Muscle of back (tissue), 3 donors: ENCODE measurements at regions not wholly inside any gene's neighbourhood (a gene's known extent, or its start where the extent isn't known, plus 50 kb on each side); places are given as distances from the start of the nearest gene placed in this dataset.

ENCODE experiments used
- DNase-seq, 3 donors: peaks; one replicate each; pipeline versions ENCODE4 v3.0.0 to v3.0.0-alpha.2; 2013

DNA sequence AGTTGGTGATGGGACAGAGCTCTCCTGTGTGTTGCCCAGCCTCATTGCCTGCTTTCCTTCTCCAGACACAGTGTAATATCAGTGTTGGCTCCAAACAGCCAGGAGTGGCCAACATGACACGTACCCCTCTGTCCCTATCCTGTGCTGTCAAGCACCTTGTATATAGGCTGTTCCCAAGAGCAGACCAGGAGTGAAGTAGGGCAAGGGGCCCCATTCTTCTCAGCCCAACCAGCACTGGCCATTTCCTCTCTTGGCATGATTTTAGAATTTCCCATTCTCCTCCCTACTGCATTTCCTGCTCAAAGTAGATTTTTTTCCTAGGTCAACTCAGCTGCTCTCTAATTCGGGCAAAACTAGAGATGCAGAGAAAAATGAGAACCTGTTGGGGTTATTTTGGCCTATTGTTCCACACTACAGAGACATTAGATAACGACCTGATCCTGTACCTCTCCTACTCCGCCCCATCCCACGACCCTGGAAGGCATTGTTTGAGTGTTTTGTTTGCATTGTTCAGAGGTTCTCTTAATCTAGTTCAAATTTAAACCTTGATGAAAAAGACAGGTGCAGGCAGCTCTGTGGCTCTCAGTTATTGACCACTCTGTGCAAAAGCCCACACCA is 95.6 kb downstream of the RASSF10 start:
- DNase-seq: no peak

- DNase-seq: peak in 2 of 3 donors; percentile 34 to 44
Observed at GRCh38 chr11:13105237-13105844, 96.2 kb downstream of the RASSF10 start.

DNA sequence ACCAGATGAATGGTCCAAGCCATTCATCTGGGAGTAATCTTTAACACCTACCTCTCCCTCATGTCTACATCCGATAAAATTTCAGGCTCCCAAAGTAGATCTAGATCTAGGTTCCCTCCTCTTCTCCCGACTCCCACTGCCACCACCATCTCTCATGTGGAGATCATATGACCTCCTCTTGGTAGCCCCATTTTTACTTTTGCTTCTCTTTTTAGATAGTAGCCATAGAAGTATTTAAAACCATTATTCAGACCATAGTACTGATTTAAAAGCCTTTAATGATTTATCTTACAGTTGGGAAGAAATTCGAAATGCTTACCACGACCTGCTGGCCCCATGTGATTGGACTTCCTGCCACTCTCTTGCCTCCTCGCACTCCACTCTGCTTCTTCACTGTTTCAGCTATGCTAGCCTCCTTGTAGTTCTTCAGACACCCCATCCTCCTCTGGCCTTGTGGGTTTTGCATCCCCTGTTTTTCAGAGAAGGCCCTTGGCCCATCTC is 98.5 kb downstream of the RASSF10 start:
- no peak for DNase-seq

GRCh38 chr11:13108416-13108815 is 99.3 kb downstream of the RASSF10 start:
- DNase-seq: no peak

GRCh38 chr11:13109616-13110015 is 100.5 kb downstream of the RASSF10 start:
- no peak for DNase-seq

DNA sequence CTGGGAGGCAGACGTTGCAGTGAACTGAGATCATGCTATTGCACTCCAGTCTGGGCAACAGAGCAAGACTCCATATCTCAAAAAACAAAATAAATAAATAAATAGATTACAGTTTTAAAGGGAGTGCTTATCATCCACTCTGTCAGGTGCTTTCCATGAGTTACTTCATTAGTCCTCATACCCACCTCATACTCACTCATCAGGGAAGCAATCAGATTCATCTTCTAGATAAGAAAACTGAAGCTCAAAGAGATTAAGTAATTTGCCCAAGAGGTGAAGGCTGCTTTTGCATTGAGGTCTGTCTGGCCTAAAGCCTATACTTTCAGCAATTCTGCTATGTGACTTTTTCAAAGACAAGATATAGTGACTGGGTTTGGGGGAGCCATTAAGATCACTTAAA is 101.0 kb downstream of the RASSF10 start:
- no peak for DNase-seq

GRCh38 chr11:13110929-13111812 is 102.1 kb downstream of the RASSF10 start:
- peak in 2 of 3 donors; percentile 23 to 51 for DNase-seq

- no peak for DNase-seq
Observed at GRCh38 chr11:13111813-13112130, 102.7 kb downstream of the RASSF10 start.

GRCh38 chr11:13114566-13115379 is 105.7 kb downstream of the RASSF10 start:
- DNase-seq: no peak

DNA sequence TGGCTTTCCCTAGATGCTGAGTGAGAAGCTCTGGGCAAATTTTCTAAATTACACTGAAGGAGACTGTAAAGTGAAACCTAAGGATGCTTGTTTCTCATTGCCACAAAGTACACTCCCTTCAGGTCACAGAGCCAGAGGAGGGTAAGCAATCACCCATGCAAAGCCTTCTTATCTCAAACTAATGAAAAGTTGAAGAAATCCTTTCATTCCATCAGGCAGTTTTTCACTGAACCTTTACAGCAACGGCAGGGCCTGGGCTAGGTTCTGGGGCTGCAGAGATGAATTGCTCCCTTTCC is 106.2 kb downstream of the RASSF10 start:
- DNase-seq: no peak

DNA sequence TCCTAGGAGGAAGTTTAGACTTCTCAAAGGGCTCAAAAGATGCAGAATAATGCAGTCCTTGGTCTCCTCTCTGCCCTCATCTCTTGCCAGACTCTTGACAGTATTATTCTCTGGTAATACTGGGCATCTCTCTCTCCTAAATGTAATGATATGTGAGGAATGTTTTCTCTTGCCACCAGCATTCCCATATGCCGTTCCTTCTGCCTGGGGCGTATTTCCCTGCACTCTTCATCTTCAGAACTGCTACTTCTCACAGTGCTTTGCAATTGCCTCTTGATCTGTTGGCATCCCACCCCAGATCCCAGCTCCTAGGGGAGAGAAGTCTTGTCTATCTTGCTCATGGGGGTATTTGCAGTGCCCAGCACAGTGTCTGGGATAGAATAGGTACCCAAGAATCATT is 107.4 kb downstream of the RASSF10 start:
- DNase-seq: no peak

DNA sequence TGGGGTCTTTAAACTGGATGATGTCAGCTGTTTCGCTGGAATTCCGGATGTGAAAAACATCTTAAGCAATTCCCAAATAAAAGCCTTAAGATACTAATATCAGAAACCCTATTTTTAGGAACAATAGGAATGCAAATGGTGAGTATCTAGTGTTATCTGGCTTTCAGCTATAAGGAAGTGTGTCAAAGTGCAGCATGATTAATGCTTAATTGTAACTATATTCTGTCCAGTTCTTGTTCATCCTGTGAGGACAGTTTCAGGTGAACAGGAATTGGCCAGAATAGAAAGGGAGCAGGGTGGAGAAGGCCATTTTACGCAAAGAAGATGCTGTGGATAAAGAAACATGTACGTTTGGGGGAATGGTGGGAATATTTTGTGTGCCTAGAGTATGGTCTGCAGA is 108.2 kb downstream of the RASSF10 start:
- no peak for DNase-seq

GRCh38 chr11:13118194-13118593 is 109.1 kb downstream of the RASSF10 start:
- peak in 1 of 3 donors; percentile 84 for DNase-seq

- no peak for DNase-seq
Observed at GRCh38 chr11:13118650-13119049, 109.5 kb downstream of the RASSF10 start.

DNA sequence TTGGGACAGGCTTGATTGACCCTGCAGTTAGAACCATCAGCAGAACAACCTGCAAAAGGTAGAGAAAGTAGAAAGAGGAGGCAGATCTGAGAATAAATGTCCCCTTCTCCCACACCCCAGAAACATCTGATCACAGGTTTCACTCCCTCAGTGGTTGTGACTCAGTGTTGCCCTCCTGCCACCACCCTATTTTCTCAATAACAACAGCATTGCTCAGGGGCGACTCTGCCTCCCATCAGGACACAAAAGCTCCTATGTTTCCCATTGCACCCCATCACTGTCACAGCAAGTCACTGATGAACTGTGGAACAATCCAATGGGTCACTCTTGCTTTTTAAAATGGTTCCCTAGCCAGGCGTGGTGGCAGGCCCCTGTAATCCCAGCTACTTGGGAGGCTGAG is 110.2 kb downstream of the RASSF10 start:
- no peak for DNase-seq

DNA sequence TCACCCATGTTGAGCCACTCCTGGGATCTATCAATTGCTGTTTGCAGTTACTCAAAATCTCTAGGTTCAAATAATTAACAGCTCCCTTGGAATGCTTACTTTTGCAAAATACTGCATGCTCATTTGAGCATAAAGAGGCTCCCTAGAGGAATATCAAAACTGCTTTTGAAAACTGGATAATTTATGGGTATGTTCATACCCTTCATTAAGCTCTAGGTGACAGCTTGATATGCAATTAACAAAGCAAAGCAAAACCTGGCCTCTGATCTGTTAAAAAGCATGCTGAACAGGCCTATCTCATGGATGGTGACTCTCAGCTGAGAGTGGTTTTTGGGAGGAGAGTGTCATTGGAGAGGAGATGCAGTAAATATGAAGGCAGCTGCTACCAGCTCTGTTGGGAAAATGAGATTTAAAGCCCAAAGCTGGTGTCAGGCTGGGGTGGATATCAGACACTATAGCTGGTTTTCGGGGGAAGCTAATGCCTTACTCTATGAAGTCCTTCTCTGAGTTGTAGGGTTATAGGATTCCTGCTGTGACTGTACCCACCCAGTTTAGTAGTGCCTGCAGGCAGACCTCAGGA is 110.9 kb downstream of the RASSF10 start:
- no peak for DNase-seq

DNA sequence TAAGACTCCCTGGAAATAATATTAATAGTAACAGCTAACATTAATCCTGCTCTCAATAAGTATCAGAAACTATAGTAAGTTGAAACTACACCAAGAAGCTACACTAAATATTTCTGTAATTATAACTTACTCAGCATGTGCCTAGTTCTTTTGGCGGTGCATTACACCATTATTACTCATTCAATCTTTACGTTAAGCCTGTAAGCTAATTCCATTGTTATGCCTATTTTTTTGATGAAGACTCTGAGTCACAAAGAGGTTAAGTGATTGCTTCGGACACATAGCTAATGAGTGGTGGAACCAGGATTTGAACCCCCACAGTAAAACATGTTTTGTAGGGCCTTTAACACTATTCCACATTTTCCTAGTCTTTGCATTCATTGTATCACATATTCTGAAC is 111.6 kb downstream of the RASSF10 start:
- peak in 1 of 3 donors; percentile 66 for DNase-seq

DNA sequence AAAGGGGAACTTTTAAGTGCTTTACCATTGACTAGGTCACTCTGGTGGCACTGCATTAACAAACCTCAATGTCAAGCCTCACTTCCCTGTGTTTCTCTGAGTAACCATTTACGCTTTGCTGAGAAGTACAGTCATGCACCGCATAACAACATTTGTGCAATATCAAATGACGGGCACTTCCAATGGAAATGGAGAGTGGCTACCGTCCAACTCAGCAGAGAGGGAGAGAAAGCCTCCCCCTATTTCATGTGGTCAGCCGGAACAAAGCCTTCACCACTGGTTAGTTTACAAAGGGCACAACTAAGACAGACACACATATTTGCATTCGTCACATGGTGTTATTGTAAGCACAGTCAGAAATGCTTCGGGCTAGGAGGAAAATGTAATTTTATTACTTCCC is 117.3 kb downstream of the RASSF10 start:
- no peak for DNase-seq

DNA sequence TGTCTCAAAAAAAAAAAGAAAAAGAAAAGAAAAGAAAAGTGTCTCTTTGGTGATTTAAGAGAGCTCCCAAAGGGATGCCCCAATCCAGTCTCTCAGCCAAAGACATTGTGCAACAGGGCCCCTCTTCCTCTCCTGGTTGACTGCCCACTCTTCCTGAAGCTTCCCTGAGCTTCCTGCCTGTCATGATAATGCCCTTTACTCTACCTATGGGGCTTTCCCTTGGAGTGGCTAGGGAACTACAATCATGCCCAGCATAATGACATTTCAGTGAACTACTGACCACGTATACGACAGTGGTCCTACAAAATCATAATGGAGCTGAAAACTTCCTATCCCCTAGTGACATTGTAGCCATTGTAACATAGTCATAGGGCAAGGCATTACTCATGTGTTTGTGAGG is 118.0 kb downstream of the RASSF10 start:
- DNase-seq: no peak

- DNase-seq: no peak
Observed at GRCh38 chr11:13128354-13128753, 119.2 kb downstream of the RASSF10 start.

DNA sequence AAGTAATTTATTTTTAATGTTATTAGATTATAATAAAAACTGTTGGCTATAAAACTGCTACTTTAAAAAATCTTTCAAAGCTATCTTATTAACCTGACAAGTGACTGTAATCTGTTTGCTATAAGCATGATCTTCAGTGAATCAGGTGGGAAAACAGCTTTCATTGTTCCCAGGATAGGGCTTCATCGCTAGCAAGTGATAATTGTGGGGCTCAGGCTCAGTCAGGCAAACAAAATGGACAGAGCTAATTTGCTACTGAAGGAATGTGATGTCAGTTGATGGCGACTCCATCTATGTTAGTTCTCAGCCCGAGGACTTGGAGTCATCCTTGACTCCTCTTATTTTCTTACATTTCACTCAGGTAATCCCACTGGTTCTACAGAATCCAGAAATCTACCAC is 125.0 kb downstream of the RASSF10 start:
- no peak for DNase-seq

DNA sequence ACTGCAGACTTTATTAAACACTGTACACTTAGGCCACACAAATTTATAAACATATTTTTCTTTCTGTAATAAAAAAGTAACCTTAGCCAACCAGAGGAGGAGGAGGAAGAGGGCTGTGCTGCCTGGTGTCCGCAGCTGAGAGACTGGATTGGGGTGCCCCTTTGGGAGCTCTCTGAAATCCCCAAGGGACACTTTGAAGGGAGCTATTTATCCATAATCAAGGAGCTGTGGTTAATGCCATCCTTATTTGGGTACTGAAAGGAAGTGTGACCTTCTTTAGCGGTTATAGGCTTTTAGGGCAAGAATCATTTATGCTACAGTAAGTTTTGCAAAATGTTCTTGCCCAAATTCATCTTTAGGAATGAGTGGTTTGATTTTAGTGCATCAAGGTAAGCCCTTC is 125.8 kb downstream of the RASSF10 start:
- DNase-seq: no peak
